ENCODE measurements at regions not wholly inside any gene's neighbourhood (a gene's known extent, or its start where the extent isn't known, plus 50 kb on each side); places are given as distances from the start of the nearest gene placed in this dataset.

DNA sequence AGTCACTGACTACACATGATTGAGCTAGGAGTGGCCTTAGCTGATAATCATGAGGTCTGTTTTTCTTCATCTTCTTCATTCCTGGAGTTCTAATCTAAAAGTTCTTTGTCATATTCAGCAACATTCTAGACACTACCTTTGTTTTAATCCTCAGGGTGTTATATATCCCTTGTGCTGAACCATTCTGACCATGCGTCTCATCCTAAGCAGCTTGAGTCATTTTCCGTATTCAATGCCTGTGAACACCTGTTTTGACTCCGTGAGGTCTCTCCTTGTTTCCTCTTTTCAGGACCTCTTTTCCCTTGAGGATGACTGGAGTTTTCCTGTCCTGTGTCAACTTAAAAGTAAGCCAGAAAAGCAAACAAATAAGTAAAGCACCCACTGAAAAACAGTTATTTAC is 597.9 kb downstream of the GBA3 start:
- TF ChIP-seq POLR2A (IDR thresholded peaks at IDR 0.05): no peak
- TF ChIP-seq, protein P1, sequence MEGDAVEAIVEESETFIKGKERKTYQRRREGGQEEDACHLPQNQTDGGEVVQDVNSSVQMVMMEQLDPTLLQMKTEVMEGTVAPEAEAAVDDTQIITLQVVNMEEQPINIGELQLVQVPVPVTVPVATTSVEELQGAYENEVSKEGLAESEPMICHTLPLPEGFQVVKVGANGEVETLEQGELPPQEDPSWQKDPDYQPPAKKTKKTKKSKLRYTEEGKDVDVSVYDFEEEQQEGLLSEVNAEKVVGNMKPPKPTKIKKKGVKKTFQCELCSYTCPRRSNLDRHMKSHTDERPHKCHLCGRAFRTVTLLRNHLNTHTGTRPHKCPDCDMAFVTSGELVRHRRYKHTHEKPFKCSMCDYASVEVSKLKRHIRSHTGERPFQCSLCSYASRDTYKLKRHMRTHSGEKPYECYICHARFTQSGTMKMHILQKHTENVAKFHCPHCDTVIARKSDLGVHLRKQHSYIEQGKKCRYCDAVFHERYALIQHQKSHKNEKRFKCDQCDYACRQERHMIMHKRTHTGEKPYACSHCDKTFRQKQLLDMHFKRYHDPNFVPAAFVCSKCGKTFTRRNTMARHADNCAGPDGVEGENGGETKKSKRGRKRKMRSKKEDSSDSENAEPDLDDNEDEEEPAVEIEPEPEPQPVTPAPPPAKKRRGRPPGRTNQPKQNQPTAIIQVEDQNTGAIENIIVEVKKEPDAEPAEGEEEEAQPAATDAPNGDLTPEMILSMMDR (IDR thresholded peaks at IDR 0.05): no peak

All from transverse colon (tissue), 3 donors.